Liver (tissue), 3 donors: ENCODE measurements at regions not wholly inside any gene's neighbourhood (a gene's known extent, or its start where the extent isn't known, plus 50 kb on each side); places are given as distances from the start of the nearest gene placed in this dataset.

Source experiments
- EGR1 ChIP-seq, 2 donors: IDR thresholded peaks; 2 replicates each; pipeline ENCODE4 v1.6.1; 2016 to 2018; ENCODE audit warnings: antibody characterized with exemption in 2 of 2, low read depth in 2 of 2
- FOXA1 ChIP-seq: IDR thresholded peaks from 2 replicates; pipeline ENCODE4 v1.6.1; 2016; ENCODE audit warnings: antibody characterized with exemption
- HNF4A ChIP-seq, 2 donors: conservative IDR thresholded peaks; 2 replicates each; pipeline ENCODE4 v1.6.1; 2016; ENCODE audit warnings: antibody characterized with exemption in 2 of 2, mild to moderate bottlenecking in 2 of 2
- JUND ChIP-seq, 2 donors: IDR thresholded peaks; 2 replicates each; pipeline ENCODE4 v1.6.1; 2016; ENCODE audit warnings: antibody characterized with exemption in 2 of 2
- RAD21 ChIP-seq, 2 donors: IDR thresholded peaks; 2 replicates each; pipeline ENCODE4 v1.6.1; 2016; ENCODE audit warnings: antibody characterized with exemption in 2 of 2, mild to moderate bottlenecking in 2 of 2
- RXRA ChIP-seq, 2 donors: IDR thresholded peaks; 2 replicates each; pipeline ENCODE4 v1.6.1; 2017 to 2018; ENCODE audit warnings: antibody characterized with exemption in 2 of 2, mild to moderate bottlenecking in 1 of 2
- TAF1 ChIP-seq: conservative IDR thresholded peaks from 2 replicates; pipeline ENCODE4 v1.6.1; 2016; ENCODE audit warnings: antibody characterized with exemption, mild to moderate bottlenecking
- YY1 ChIP-seq: IDR thresholded peaks from 2 replicates; pipeline ENCODE4 v1.6.1; 2016; ENCODE audit warnings: antibody characterized with exemption, mild to moderate bottlenecking
- TF ChIP-seq, protein P1 (sequence below): fragments of 150-350 bp; IDR thresholded peaks from 2 replicates; pipeline ENCODE4 v1.5.1; 2017; ENCODE audit warnings: improper control_type of control experiment, low read depth, low read length; ENCODE audit not compliant: missing input control
- TF ChIP-seq, protein P2 (sequence below): IDR thresholded peaks from 2 replicates; pipeline ENCODE4 v1.6.1; 2016; ENCODE audit warnings: antibody characterized with exemption, mild to moderate bottlenecking
- TF ChIP-seq, protein P3 (sequence below): IDR thresholded peaks from 2 replicates; pipeline ENCODE4 v1.6.1; 2016; ENCODE audit warnings: antibody characterized with exemption
- TF ChIP-seq, protein P4 (sequence below): IDR thresholded peaks from 2 replicates; pipeline ENCODE4 v1.6.1; 2016; ENCODE audit warnings: antibody characterized with exemption
- TF ChIP-seq, protein P5 (sequence below): IDR thresholded peaks from 2 replicates; pipeline ENCODE4 v1.6.1; 2016; ENCODE audit warnings: antibody characterized with exemption
- donor health status: healthy.
- donor health status: healthy.

DNA sequence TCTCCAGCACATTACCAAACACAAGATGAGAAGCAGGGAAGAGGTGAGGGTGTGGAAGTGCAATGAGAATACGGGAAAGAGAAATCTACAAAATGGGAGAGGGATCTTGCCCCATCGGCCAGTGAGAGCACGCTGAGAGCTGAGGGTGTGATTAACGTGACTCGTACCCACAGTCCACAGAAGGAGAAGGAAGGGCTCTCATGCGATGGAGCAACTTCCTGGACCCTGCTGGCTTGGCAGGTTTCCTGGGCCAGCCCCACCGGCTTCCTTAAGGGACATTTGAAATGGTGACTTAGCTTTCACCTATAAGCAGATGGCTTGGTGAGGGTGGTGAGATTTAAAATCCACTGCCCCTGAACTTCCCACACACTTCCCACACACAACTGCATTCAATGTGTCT is 740.1 kb downstream of the UQCRFS1 start:
- TF ChIP-seq, protein P1, sequence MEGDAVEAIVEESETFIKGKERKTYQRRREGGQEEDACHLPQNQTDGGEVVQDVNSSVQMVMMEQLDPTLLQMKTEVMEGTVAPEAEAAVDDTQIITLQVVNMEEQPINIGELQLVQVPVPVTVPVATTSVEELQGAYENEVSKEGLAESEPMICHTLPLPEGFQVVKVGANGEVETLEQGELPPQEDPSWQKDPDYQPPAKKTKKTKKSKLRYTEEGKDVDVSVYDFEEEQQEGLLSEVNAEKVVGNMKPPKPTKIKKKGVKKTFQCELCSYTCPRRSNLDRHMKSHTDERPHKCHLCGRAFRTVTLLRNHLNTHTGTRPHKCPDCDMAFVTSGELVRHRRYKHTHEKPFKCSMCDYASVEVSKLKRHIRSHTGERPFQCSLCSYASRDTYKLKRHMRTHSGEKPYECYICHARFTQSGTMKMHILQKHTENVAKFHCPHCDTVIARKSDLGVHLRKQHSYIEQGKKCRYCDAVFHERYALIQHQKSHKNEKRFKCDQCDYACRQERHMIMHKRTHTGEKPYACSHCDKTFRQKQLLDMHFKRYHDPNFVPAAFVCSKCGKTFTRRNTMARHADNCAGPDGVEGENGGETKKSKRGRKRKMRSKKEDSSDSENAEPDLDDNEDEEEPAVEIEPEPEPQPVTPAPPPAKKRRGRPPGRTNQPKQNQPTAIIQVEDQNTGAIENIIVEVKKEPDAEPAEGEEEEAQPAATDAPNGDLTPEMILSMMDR, result no peak
- TF ChIP-seq EGR1 (IDR thresholded peaks at IDR 0.05; ENCODE audit: low read depth in 2 of 2) (no peak), RAD21 (IDR thresholded peaks at IDR 0.05) (no peak), JUND (IDR thresholded peaks at IDR 0.05) (no peak), FOXA1 (no peak), HNF4A (conservative IDR thresholded peaks at IDR 0.05) (no peak), TAF1 (no peak), YY1 (no peak), RXRA (IDR thresholded peaks at IDR 0.05) (no peak)
- TF ChIP-seq, protein P2, sequence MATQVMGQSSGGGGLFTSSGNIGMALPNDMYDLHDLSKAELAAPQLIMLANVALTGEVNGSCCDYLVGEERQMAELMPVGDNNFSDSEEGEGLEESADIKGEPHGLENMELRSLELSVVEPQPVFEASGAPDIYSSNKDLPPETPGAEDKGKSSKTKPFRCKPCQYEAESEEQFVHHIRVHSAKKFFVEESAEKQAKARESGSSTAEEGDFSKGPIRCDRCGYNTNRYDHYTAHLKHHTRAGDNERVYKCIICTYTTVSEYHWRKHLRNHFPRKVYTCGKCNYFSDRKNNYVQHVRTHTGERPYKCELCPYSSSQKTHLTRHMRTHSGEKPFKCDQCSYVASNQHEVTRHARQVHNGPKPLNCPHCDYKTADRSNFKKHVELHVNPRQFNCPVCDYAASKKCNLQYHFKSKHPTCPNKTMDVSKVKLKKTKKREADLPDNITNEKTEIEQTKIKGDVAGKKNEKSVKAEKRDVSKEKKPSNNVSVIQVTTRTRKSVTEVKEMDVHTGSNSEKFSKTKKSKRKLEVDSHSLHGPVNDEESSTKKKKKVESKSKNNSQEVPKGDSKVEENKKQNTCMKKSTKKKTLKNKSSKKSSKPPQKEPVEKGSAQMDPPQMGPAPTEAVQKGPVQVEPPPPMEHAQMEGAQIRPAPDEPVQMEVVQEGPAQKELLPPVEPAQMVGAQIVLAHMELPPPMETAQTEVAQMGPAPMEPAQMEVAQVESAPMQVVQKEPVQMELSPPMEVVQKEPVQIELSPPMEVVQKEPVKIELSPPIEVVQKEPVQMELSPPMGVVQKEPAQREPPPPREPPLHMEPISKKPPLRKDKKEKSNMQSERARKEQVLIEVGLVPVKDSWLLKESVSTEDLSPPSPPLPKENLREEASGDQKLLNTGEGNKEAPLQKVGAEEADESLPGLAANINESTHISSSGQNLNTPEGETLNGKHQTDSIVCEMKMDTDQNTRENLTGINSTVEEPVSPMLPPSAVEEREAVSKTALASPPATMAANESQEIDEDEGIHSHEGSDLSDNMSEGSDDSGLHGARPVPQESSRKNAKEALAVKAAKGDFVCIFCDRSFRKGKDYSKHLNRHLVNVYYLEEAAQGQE, result no peak
- TF ChIP-seq, protein P3, sequence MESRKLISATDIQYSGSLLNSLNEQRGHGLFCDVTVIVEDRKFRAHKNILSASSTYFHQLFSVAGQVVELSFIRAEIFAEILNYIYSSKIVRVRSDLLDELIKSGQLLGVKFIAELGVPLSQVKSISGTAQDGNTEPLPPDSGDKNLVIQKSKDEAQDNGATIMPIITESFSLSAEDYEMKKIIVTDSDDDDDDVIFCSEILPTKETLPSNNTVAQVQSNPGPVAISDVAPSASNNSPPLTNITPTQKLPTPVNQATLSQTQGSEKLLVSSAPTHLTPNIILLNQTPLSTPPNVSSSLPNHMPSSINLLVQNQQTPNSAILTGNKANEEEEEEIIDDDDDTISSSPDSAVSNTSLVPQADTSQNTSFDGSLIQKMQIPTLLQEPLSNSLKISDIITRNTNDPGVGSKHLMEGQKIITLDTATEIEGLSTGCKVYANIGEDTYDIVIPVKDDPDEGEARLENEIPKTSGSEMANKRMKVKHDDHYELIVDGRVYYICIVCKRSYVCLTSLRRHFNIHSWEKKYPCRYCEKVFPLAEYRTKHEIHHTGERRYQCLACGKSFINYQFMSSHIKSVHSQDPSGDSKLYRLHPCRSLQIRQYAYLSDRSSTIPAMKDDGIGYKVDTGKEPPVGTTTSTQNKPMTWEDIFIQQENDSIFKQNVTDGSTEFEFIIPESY, result no peak
- TF ChIP-seq, protein P4, sequence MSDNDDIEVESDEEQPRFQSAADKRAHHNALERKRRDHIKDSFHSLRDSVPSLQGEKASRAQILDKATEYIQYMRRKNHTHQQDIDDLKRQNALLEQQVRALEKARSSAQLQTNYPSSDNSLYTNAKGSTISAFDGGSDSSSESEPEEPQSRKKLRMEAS, result no peak
- TF ChIP-seq, protein P5, sequence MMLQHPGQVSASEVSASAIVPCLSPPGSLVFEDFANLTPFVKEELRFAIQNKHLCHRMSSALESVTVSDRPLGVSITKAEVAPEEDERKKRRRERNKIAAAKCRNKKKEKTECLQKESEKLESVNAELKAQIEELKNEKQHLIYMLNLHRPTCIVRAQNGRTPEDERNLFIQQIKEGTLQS, result no peak
